ENCODE measurements at regions not wholly inside any gene's neighbourhood (a gene's known extent, or its start where the extent isn't known, plus 50 kb on each side); places are given as distances from the start of the nearest gene placed in this dataset.
A peak's percentile ranks its signal among the peaks of the same experiment; 100 is the strongest.

DNA sequence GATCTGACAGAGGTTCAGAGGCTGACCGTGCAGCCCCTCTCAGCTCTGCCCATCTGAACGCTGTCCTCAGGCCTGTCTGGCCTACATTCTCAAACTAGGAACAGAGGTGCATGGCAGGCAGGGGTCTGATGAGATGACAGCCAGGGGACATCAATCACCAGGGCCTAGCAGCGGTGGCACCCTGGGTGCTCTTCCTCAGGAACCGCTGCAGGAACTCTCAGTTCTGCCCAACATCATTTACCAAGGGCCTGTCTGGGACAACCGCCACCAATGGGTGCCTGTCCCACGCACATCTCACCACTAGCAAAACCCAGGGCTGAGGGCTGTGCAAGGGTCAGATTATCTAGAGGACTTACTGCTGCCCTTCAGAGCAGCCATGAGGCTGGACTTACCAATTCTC is 245.7 kb downstream of the TOMM20 start:
- ChIA-PET CTCF (no interaction called here), POLR2A (no interaction called here)
- H3K9me3 Mint-ChIP-seq, result peaks cover 0 to 5% (median 0%) of the 10 kb centered on the region in 11 donors
- H3K36me3 Mint-ChIP-seq, result peaks cover 0 to 6% (median 0%) of the 10 kb centered on the region in 5 donors
- H3K27me3 Mint-ChIP-seq, result no peaks in the 10 kb centered on the region
- peaks cover 18 to 54% (median 23%) of the 10 kb centered on the region in 7 donors for H3K4me1 Mint-ChIP-seq
- ATAC-seq, result no peak
- no peak for DNase-seq
- Histone ChIP-seq H3K4me3 (ENCODE audit: low read length) (no peak overlapping the region), H3K9me3 (ENCODE audit: control insufficient read depth in 2 of 3, low read length in 3 of 3) (no peaks in the 10 kb centered on the region), H3K27ac (ENCODE audit: low read depth, low read length) (no peak overlapping the region), H3K4me1 (ENCODE audit: control insufficient read depth in 2 of 2, insufficient read depth in 2 of 2, low read length in 2 of 2) (no peaks in the 10 kb centered on the region), H3K27me3 (ENCODE audit: control insufficient read depth in 2 of 2, insufficient read depth in 2 of 2, low read length in 2 of 2) (no peaks in the 10 kb centered on the region), H3K36me3 (ENCODE audit: control insufficient read depth in 2 of 3, insufficient read depth in 3 of 3, low read length in 3 of 3) (no peaks in the 10 kb centered on the region)
- H3K4me3 Mint-ChIP-seq, result peak overlapping the region in 1 of 10 donors; percentile 13
- no peak overlapping the region for H3K27ac Mint-ChIP-seq
- intact Hi-C loops (cut with micrococcal nuclease), result no loop called here

DNA sequence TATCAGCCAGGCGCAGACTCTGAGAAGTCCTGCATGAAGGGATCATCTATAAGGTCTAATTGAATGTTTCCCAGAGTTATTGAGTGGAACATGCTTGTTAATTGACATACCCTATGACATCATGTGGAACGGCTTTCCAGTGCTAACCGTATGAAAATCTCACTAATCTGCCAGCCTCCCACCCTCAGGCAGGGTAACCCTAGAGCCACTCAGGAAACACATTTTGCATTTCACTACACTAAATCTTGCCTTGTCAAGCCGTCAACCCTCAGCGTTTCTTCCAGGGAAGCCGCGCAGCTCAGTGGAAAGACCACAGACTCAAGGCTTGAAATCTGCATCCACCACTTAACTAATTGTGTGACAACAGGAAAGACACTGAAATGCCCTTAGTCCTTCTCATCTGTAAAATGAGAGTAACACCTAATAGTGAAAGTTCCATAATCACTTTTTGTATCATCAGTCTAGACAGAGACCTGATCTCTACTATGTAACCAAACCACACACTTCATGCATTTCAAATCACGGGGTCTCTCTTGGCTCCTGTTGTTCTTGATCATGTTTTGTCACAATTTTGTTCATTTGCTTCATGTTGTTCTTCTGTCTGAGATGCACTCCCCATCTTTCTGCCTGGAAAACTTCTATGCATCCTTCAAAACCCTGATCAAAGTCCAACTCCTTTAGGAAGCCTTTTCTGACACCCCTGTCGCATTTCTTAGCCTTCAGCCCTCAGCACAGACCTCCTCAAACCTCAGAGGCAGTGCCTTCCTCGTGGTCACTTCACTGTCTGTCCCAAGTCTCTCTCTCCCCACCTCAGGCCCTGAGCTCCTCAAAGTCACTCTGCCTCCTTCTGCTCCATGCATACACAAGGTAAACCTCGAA is 246.5 kb downstream of the TOMM20 start:
- POLR2A ChIA-PET, result interaction anchor here (0.7 kb wide), 1 partner anchor 245 kb away, joined by 4 read pairs; no protein-coding TSS in a partner anchor
- H3K9me3 Mint-ChIP-seq, result peaks cover 0 to 2% (median 0%) of the 10 kb centered on the region in 11 donors

DNA sequence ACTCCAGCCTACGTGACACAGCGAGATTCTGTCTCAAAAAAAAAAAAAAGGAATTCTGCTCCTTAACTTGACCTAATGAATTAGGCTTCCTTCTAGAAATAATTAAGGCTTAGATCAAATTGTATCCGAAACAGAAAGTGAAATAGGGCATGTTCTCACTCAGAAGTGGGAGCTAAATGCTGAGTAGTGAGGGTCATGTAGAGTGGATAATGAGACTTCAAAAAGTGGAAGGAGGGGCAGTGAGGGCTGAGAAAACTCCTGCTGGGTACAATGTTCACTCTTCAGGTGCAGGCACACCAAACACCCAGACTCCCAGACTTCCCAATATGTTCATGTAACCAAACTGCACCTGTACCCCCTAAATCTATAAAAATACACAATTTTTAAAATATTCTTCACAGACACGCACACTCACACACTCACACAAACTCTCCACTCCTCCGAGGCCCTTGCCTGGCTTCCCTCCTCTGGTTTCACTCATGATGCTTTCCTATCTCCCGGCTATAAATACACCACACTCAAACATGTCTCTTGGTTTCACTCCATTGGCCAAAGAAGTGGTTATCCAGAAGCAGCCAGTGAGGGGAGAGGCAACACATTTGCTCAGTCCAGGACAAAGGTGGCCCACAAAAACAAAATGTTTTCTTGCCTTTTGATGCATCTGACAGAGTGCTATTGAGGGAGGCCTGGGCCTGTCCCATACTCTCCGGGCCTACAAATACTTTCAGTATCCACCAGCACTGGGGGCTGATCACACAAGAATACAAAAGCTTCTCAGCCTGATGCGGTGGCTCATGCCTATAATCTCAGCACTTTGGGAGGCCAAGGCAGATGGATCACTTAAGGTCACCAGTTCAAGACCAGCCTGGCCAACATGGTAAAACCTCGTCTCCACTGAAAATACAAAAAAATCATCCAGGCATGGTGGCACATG is 249.2 kb downstream of the TOMM20 start:
- H3K4me1 Mint-ChIP-seq, result peaks cover 6 to 58% (median 16%) of the 10 kb centered on the region in 7 donors
- CTCF ChIA-PET, result no interaction called here
- no peaks in the 10 kb centered on the region for H3K4me1 ChIP-seq (ENCODE audit: control insufficient read depth in 2 of 2, insufficient read depth in 2 of 2, low read length in 2 of 2)
- ATAC-seq (no peak), DNase-seq (no peak)
- no peak overlapping the region for H3K27ac ChIP-seq (ENCODE audit: low read depth, low read length)
- H3K36me3 Mint-ChIP-seq, result peaks cover 0 to 3% (median 0%) of the 10 kb centered on the region in 5 donors
- H3K4me3 Mint-ChIP-seq, result no peak overlapping the region
- H3K27ac Mint-ChIP-seq, result peak overlapping the region in 2 of 9 donors; percentile 47 to 61
- H3K36me3 ChIP-seq (ENCODE audit: control insufficient read depth in 2 of 3, insufficient read depth in 3 of 3, low read length in 3 of 3), result no peaks in the 10 kb centered on the region
- H3K27me3 ChIP-seq (ENCODE audit: control insufficient read depth in 2 of 2, insufficient read depth in 2 of 2, low read length in 2 of 2), result no peaks in the 10 kb centered on the region
- no peaks in the 10 kb centered on the region for H3K27me3 Mint-ChIP-seq
- H3K9me3 Mint-ChIP-seq, result peaks cover 0 to 2% (median 0%) of the 10 kb centered on the region in 11 donors
- H3K4me3 ChIP-seq (ENCODE audit: low read length), result no peak overlapping the region
- POLR2A ChIA-PET, result interaction anchor here (1.3 kb wide), 1 partner anchor 268 kb away, joined by 3 read pairs; no protein-coding TSS in a partner anchor
- intact Hi-C loops (cut with micrococcal nuclease), result no loop called here
- H3K9me3 ChIP-seq (ENCODE audit: control insufficient read depth in 2 of 3, low read length in 3 of 3), result no peaks in the 10 kb centered on the region

More for the DNA sequence above, 246.5 kb downstream of the TOMM20 start:
- no peaks in the 10 kb centered on the region for H3K9me3 ChIP-seq (ENCODE audit: control insufficient read depth in 2 of 3, low read length in 3 of 3)
- H3K4me1 ChIP-seq (ENCODE audit: control insufficient read depth in 2 of 2, insufficient read depth in 2 of 2, low read length in 2 of 2), result no peaks in the 10 kb centered on the region
- Mint-ChIP-seq H3K27me3 (no peaks in the 10 kb centered on the region), H3K4me3 (peak overlapping the region in 1 of 10 donors; percentile 33), H3K4me1 (peaks cover 13 to 53% (median 18%) of the 10 kb centered on the region in 7 donors), H3K27ac (peak overlapping the region in 3 of 9 donors; percentile 17 to 76 (median 24)), H3K36me3 (peaks cover 0 to 3% (median 0%) of the 10 kb centered on the region in 5 donors)
- intact Hi-C loops (cut with micrococcal nuclease), result no loop called here
- ATAC-seq (peak; percentile 24), DNase-seq (no peak)
- H3K27ac ChIP-seq (ENCODE audit: low read depth, low read length), result no peak overlapping the region
- no peak overlapping the region for H3K4me3 ChIP-seq (ENCODE audit: low read length)
- no peaks in the 10 kb centered on the region for H3K27me3 ChIP-seq (ENCODE audit: control insufficient read depth in 2 of 2, insufficient read depth in 2 of 2, low read length in 2 of 2)
- no peaks in the 10 kb centered on the region for H3K36me3 ChIP-seq (ENCODE audit: control insufficient read depth in 2 of 3, insufficient read depth in 3 of 3, low read length in 3 of 3)
- CTCF ChIA-PET, result no interaction called here

DNA sequence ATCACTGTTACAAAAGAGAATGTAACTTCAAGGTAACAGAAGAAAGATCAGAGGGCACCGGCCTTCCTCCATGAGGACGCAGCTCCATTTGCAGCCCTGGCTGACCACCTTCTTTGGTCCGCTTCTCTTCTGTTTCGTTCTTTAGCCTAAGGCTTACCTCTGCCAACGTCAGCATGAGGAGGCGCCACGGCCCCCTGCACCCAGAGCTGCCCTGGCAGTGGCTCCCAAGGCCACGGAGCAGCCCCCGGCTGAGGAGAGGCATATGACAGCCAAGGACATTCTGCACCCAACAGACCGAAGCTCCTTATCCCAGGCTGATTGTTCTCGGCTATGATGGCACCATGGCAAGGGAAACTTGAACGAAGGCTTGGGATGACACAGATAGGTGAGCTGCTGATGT is 250.3 kb downstream of the TOMM20 start:
- no peak overlapping the region for H3K27ac Mint-ChIP-seq
- peaks cover 0 to 2% (median 0%) of the 10 kb centered on the region in 11 donors for H3K9me3 Mint-ChIP-seq
- H3K27me3 Mint-ChIP-seq, result no peaks in the 10 kb centered on the region
- H3K36me3 Mint-ChIP-seq, result peaks cover 0 to 3% (median 0%) of the 10 kb centered on the region in 5 donors
- ChIA-PET CTCF (no interaction called here), POLR2A (interaction anchor here (1.3 kb wide), 1 partner anchor 267 kb away, joined by 3 read pairs; no protein-coding TSS in a partner anchor)
- no peak overlapping the region for H3K4me3 Mint-ChIP-seq
- DNase-seq, result no peak
- peaks cover 6 to 52% (median 16%) of the 10 kb centered on the region in 7 donors for H3K4me1 Mint-ChIP-seq
- Histone ChIP-seq H3K4me1 (ENCODE audit: control insufficient read depth in 2 of 2, insufficient read depth in 2 of 2, low read length in 2 of 2) (no peaks in the 10 kb centered on the region), H3K4me3 (ENCODE audit: low read length) (no peak overlapping the region), H3K27me3 (ENCODE audit: control insufficient read depth in 2 of 2, insufficient read depth in 2 of 2, low read length in 2 of 2) (no peaks in the 10 kb centered on the region), H3K9me3 (ENCODE audit: control insufficient read depth in 2 of 3, low read length in 3 of 3) (no peaks in the 10 kb centered on the region), H3K27ac (ENCODE audit: low read depth, low read length) (no peak overlapping the region), H3K36me3 (ENCODE audit: control insufficient read depth in 2 of 3, insufficient read depth in 3 of 3, low read length in 3 of 3) (no peaks in the 10 kb centered on the region)
- no peak for ATAC-seq
- intact Hi-C loops (cut with micrococcal nuclease), result no loop called here

DNA sequence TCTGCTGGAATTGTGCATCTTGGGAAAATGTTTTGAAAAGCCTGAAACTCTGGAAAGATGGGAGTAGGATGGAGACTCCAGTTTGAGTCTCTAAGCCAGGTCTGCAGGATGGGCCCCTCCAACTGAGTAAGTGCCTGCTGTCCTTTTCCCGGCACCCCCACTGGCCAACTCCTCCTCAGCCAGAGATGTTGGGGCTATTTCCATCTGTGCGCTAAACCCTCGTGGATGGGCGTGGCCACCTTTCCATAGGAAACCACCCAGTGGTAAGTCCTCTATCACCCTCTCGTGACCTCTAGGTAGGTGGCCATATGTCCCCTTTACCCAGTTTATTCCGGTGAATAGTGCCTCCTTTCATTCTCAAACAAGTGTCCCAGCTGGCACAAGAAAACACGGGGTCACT is 250.9 kb downstream of the TOMM20 start:
- Mint-ChIP-seq H3K27ac (no peak overlapping the region), H3K27me3 (no peaks in the 10 kb centered on the region), H3K4me1 (peaks cover 6 to 47% (median 16%) of the 10 kb centered on the region in 7 donors), H3K36me3 (peaks cover 0 to 3% (median 0%) of the 10 kb centered on the region in 5 donors), H3K9me3 (peaks cover 0 to 2% (median 0%) of the 10 kb centered on the region in 11 donors), H3K4me3 (no peak overlapping the region)
- no peaks in the 10 kb centered on the region for H3K36me3 ChIP-seq (ENCODE audit: control insufficient read depth in 2 of 3, insufficient read depth in 3 of 3, low read length in 3 of 3)
- ATAC-seq (no peak), DNase-seq (no peak)
- no peak overlapping the region for H3K4me3 ChIP-seq (ENCODE audit: low read length)
- no peaks in the 10 kb centered on the region for H3K27me3 ChIP-seq (ENCODE audit: control insufficient read depth in 2 of 2, insufficient read depth in 2 of 2, low read length in 2 of 2)
- CTCF ChIA-PET, result no interaction called here
- intact Hi-C loops (cut with micrococcal nuclease), result loop anchor here in 1 of 2 donors (1.0 kb wide), 1 partner anchor 279 kb away; no protein-coding TSS in a partner anchor
- POLR2A ChIA-PET, result no interaction called here
- H3K4me1 ChIP-seq (ENCODE audit: control insufficient read depth in 2 of 2, insufficient read depth in 2 of 2, low read length in 2 of 2), result no peaks in the 10 kb centered on the region
- no peaks in the 10 kb centered on the region for H3K9me3 ChIP-seq (ENCODE audit: control insufficient read depth in 2 of 3, low read length in 3 of 3)
- no peak overlapping the region for H3K27ac ChIP-seq (ENCODE audit: low read depth, low read length)
